Tibial nerve (tissue), 3 donors: ENCODE measurements at regions not wholly inside any gene's neighbourhood (a gene's known extent, or its start where the extent isn't known, plus 50 kb on each side); places are given as distances from the start of the nearest gene placed in this dataset.

Experiments used
- CTCF ChIP-seq, 5 experiments: fragments of 200-600 bp in 3 of 5; fragments of 450-650 bp in 2 of 5; sonication (generic) in 3 of 5; IDR thresholded peaks; one replicate each; pipeline ENCODE4 v1.5.1; 2016 to 2019; ENCODE audit warnings: antibody characterized with exemption in 5 of 5, mild to moderate bottlenecking in 3 of 5, moderate library complexity in 2 of 5
- POLR2A ChIP-seq, 2 donors: fragments of 450-650 bp; IDR thresholded peaks; one replicate each; pipeline ENCODE4 v1.6.1; 2017; ENCODE audit warnings: antibody characterized with exemption in 2 of 2, mild to moderate bottlenecking in 2 of 2, moderate library complexity in 2 of 2

GRCh38 chr6:80434691-80435350 is 328.4 kb downstream of the BCKDHB start:
- TF ChIP-seq CTCF (IDR thresholded peaks at IDR 0.05) (no peak), POLR2A (IDR thresholded peaks at IDR 0.05) (no peak)
